MM.1S (cell line): ENCODE measurements at regions not wholly inside any gene's neighbourhood (a gene's known extent, or its start where the extent isn't known, plus 50 kb on each side); places are given as distances from the start of the nearest gene placed in this dataset.

Source experiments
- DNase-seq: peaks from one replicate; pipeline ENCODE4 v3.0.0-alpha.2; 2015
- H2AFZ ChIP-seq: fragments of 300-600 bp; sonication (generic); 2 replicates; pipeline ENCODE4 v1.6.0; 2016; ENCODE audit warnings: antibody characterized with exemption, low read length
- H3F3A ChIP-seq: fragments of 300-600 bp; sonication (generic); 2 replicates; pipeline ENCODE4 v1.6.1; 2016; ENCODE audit warnings: mild to moderate bottlenecking, antibody characterized with exemption, low read length, moderate library complexity, mixed read lengths; ENCODE audit not compliant: insufficient read depth
- H3K27ac ChIP-seq: fragments of 300-600 bp; sonication (generic); 2 replicates; pipeline ENCODE4 v1.5.1; 2016; ENCODE audit warnings: mild to moderate bottlenecking, low read length
- H3K27me3 ChIP-seq: fragments of 300-600 bp; sonication (generic); replicated peaks from 2 replicates; pipeline ENCODE4 v1.6.0; 2016; ENCODE audit warnings: low read length; ENCODE audit not compliant: insufficient read depth
- H3K36me3 ChIP-seq: fragments of 300-600 bp; sonication (generic); replicated peaks from 2 replicates; pipeline ENCODE4 v1.6.1; 2016; ENCODE audit warnings: mild to moderate bottlenecking, low read length, mixed read lengths; ENCODE audit not compliant: insufficient read depth
- H3K4me1 ChIP-seq: fragments of 300-600 bp; sonication (generic); 2 replicates; pipeline ENCODE4 v1.6.1; 2016; ENCODE audit warnings: low read length, mixed read lengths
- H3K4me2 ChIP-seq: fragments of 300-600 bp; sonication (generic); 2 replicates; pipeline ENCODE4 v1.6.0; 2016; ENCODE audit warnings: low read depth, low read length
- H3K4me3 ChIP-seq: fragments of 300-600 bp; sonication (generic); 2 replicates; pipeline ENCODE4 v1.5.1; 2016; ENCODE audit warnings: low read length, mixed read lengths
- H3K79me2 ChIP-seq: fragments of 300-600 bp; sonication (generic); 2 replicates; pipeline ENCODE4 v1.6.1; 2016; ENCODE audit warnings: mixed run types, low read length, mixed read lengths
- H3K9ac ChIP-seq: fragments of 300-600 bp; sonication (generic); 2 replicates; pipeline ENCODE4 v1.6.1; 2016; ENCODE audit warnings: low read length, mixed read lengths
- H3K9me2 ChIP-seq: fragments of 300-600 bp; sonication (generic); replicated peaks from 2 replicates; pipeline ENCODE4 v1.6.1; 2016; ENCODE audit warnings: mild to moderate bottlenecking, low read length, mixed read lengths; ENCODE audit not compliant: insufficient read depth
- H3K9me3 ChIP-seq: fragments of 300-600 bp; sonication (generic); replicated peaks from 2 replicates; pipeline ENCODE4 v1.6.1; 2016; ENCODE audit warnings: mild to moderate bottlenecking, low read length, mixed read lengths; ENCODE audit not compliant: insufficient read depth
- H4K20me1 ChIP-seq: fragments of 300-600 bp; sonication (generic); 2 replicates; pipeline ENCODE4 v1.6.1; 2016; ENCODE audit warnings: mild to moderate bottlenecking, low read length, moderate library complexity, mixed read lengths; ENCODE audit not compliant: insufficient read depth
- CTCF ChIP-seq: fragments of 300-600 bp; sonication (generic); IDR thresholded peaks from 2 replicates; pipeline ENCODE4 v1.5.1; 2016; ENCODE audit warnings: antibody characterized with exemption, low read length, mixed read lengths
- EZH2 ChIP-seq: fragments of 300-600 bp; sonication (generic); optimal IDR thresholded peaks from 2 replicates; pipeline ENCODE3; 2017; ENCODE audit warnings: low read depth, mild to moderate bottlenecking, antibody characterized with exemption, low read length, mixed read lengths
- EZH2phosphoT487 ChIP-seq: fragments of 300-600 bp; sonication (generic); IDR thresholded peaks from 2 replicates; pipeline ENCODE4 v1.6.1; 2018; ENCODE audit warnings: antibody characterized with exemption, low read length

DNA sequence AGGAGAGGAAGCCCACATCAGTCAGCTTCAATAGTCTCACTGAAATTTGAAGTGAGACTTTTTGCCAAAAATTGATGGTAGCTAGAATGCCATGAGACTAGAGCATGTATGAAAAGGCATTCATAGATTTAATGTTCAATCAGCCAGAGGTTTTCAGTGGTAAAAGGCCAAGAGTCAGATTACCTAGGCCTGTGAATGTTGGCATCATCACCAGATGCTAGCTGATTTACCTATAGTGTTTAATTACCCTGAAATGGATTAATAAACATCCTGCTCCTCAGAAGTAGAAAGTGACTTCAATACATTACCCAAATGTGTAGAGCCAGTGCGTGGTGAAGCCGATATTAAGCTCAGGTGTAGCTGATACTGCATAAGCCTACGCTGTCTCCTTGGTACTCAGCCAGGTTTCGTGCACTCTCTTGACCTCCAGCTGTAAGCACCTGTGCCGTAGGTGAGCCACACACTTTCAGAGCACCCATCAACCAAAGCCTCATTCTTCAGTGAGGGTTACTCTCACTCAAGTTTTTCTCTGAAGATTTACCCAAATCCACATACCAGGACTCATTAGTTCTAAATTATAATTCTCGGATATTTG, 1140.3 kb upstream of the SLC10A2 start:
- no peak overlapping the region for H3K27ac ChIP-seq
- no peaks in the 10 kb centered on the region for H3F3A ChIP-seq
- H3K4me2 ChIP-seq: no peak overlapping the region
- TF ChIP-seq CTCF: no peak
- TF ChIP-seq EZH2phosphoT487: no peak
- no peak for TF ChIP-seq EZH2
- no peak overlapping the region for H3K4me3 ChIP-seq
- no peaks in the 10 kb centered on the region for H3K27me3 ChIP-seq
- H3K36me3 ChIP-seq: no peaks in the 10 kb centered on the region
- no peak for DNase-seq
- H3K9me2 ChIP-seq: no peaks in the 10 kb centered on the region
- H2AFZ ChIP-seq: no peak overlapping the region
- no peaks in the 10 kb centered on the region for H3K4me1 ChIP-seq
- no peak overlapping the region for H3K9ac ChIP-seq
- H3K79me2 ChIP-seq: no peaks in the 10 kb centered on the region
- H4K20me1 ChIP-seq: no peaks in the 10 kb centered on the region
- H3K9me3 ChIP-seq: no peaks in the 10 kb centered on the region

GRCh38 chr13:104204177-104204576, 1138.0 kb upstream of the SLC10A2 start:
- no peak for DNase-seq
- no peaks in the 10 kb centered on the region for H3F3A ChIP-seq
- H3K36me3 ChIP-seq: no peaks in the 10 kb centered on the region
- no peaks in the 10 kb centered on the region for H3K27me3 ChIP-seq
- H3K27ac ChIP-seq: no peak overlapping the region
- H3K4me2 ChIP-seq: no peak overlapping the region
- H3K4me3 ChIP-seq: no peak overlapping the region
- H3K9me2 ChIP-seq: no peaks in the 10 kb centered on the region
- TF ChIP-seq CTCF (peak; percentile 16; the same call in 1 of the 2 replicates), EZH2 (no peak)
- no peaks in the 10 kb centered on the region for H3K79me2 ChIP-seq
- H3K4me1 ChIP-seq: no peaks in the 10 kb centered on the region
- H4K20me1 ChIP-seq: no peaks in the 10 kb centered on the region
- H3K9ac ChIP-seq: no peak overlapping the region
- no peaks in the 10 kb centered on the region for H3K9me3 ChIP-seq
- no peak overlapping the region for H2AFZ ChIP-seq

- H3K4me3 ChIP-seq: no peak overlapping the region
- no peaks in the 10 kb centered on the region for H4K20me1 ChIP-seq
- H3F3A ChIP-seq: no peaks in the 10 kb centered on the region
- TF ChIP-seq EZH2phosphoT487: no peak
- no peak for TF ChIP-seq CTCF
- no peak for TF ChIP-seq EZH2
- no peak overlapping the region for H3K9ac ChIP-seq
- no peaks in the 10 kb centered on the region for H3K9me2 ChIP-seq
- no peak overlapping the region for H2AFZ ChIP-seq
- H3K4me2 ChIP-seq: no peak overlapping the region
- no peaks in the 10 kb centered on the region for H3K79me2 ChIP-seq
- no peak for DNase-seq
- no peaks in the 10 kb centered on the region for H3K27me3 ChIP-seq
- H3K9me3 ChIP-seq: no peaks in the 10 kb centered on the region
- no peaks in the 10 kb centered on the region for H3K36me3 ChIP-seq
- H3K27ac ChIP-seq: no peak overlapping the region
- H3K4me1 ChIP-seq: no peaks in the 10 kb centered on the region
These were observed 1132.6 kb upstream of the SLC10A2 start for GRCh38 chr13:104198801-104199200.
